RWPE2 (cell line): ENCODE measurements at regions not wholly inside any gene's neighbourhood (a gene's known extent, or its start where the extent isn't known, plus 50 kb on each side); places are given as distances from the start of the nearest gene placed in this dataset.
A peak's percentile ranks its signal among the peaks of the same experiment; 100 is the strongest.

Experiments used
- ATAC-seq: fragments of 200-7000 bp; cut with Tn5 transposase; 3 replicates; pipeline ENCODE4 v1.9.1; 2021; ENCODE audit warnings: low read depth
- DNase-seq: peaks from one replicate; pipeline ENCODE4 v3.0.0-alpha.2; 2020; ENCODE audit warnings: low spot score
- H3K27ac ChIP-seq: fragments of 450-650 bp; 2 replicates; pipeline ENCODE4 v1.5.1; 2017; ENCODE audit warnings: mild to moderate bottlenecking; ENCODE audit not compliant: poor library complexity, severe bottlenecking
- H3K27me3 ChIP-seq: fragments of 250-450 bp; sonication (Bioruptor Pico); 2 replicates; pipeline ENCODE4 v1.5.1; 2021; ENCODE audit warnings: mild to moderate bottlenecking, moderate library complexity; ENCODE audit not compliant: insufficient read depth, poor library complexity, severe bottlenecking
- H3K36me3 ChIP-seq: fragments of 250-450 bp; sonication (Bioruptor Pico); 2 replicates; pipeline ENCODE4 v1.5.1; 2020; ENCODE audit warnings: low read depth, mild to moderate bottlenecking, moderate library complexity
- H3K4me1 ChIP-seq: fragments of 250-450 bp; sonication (Bioruptor Pico); 2 replicates; pipeline ENCODE4 v1.5.1; 2021; ENCODE audit warnings: mild to moderate bottlenecking, moderate library complexity; ENCODE audit not compliant: insufficient read depth, poor library complexity, severe bottlenecking
- H3K4me3 ChIP-seq: fragments of 250-450 bp; sonication (Bioruptor Pico); 2 replicates; pipeline ENCODE4 v1.5.1; 2021; ENCODE audit warnings: mild to moderate bottlenecking, moderate library complexity; ENCODE audit not compliant: severe bottlenecking
- H3K9me3 ChIP-seq: fragments of 250-450 bp; sonication (Bioruptor Pico); 2 replicates; pipeline ENCODE4 v1.5.1; 2021; ENCODE audit warnings: mild to moderate bottlenecking, moderate library complexity; ENCODE audit not compliant: severe bottlenecking
- TF ChIP-seq, protein P1 (sequence below): fragments of 450-650 bp; IDR thresholded peaks from one replicate; pipeline ENCODE4 v1.5.1; 2017; ENCODE audit warnings: mild to moderate bottlenecking, moderate library complexity; ENCODE audit not compliant: poor library complexity, severe bottlenecking

DNA sequence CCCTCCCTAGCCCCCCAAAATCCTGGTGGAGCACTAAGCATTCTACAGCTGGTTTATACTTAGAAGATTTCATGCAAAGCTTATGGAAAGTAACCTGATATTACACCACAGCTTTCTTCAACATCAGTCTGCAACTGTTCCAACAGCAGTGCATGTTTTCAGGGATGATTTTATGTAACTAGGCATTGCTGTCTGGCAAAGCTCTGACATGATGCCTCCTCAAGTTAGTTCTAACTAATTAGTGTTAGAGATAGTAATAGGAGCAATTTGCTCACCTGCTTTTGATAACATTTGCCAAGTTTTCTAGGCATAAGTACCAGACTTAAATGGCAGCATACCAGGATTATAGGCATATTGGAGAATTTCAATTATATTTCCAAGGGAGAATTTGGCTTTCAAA is 330.3 kb upstream of the SGO1 start:
- Histone ChIP-seq H3K27ac (no peak overlapping the region), H3K27me3 (no peaks in the 10 kb centered on the region), H3K9me3 (no peaks in the 10 kb centered on the region), H3K4me3 (no peak overlapping the region), H3K36me3 (no peaks in the 10 kb centered on the region), H3K4me1 (no peaks in the 10 kb centered on the region)
- DNase-seq (no peak), ATAC-seq (no peak)
- TF ChIP-seq, protein P1, sequence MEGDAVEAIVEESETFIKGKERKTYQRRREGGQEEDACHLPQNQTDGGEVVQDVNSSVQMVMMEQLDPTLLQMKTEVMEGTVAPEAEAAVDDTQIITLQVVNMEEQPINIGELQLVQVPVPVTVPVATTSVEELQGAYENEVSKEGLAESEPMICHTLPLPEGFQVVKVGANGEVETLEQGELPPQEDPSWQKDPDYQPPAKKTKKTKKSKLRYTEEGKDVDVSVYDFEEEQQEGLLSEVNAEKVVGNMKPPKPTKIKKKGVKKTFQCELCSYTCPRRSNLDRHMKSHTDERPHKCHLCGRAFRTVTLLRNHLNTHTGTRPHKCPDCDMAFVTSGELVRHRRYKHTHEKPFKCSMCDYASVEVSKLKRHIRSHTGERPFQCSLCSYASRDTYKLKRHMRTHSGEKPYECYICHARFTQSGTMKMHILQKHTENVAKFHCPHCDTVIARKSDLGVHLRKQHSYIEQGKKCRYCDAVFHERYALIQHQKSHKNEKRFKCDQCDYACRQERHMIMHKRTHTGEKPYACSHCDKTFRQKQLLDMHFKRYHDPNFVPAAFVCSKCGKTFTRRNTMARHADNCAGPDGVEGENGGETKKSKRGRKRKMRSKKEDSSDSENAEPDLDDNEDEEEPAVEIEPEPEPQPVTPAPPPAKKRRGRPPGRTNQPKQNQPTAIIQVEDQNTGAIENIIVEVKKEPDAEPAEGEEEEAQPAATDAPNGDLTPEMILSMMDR, result no peak

DNA sequence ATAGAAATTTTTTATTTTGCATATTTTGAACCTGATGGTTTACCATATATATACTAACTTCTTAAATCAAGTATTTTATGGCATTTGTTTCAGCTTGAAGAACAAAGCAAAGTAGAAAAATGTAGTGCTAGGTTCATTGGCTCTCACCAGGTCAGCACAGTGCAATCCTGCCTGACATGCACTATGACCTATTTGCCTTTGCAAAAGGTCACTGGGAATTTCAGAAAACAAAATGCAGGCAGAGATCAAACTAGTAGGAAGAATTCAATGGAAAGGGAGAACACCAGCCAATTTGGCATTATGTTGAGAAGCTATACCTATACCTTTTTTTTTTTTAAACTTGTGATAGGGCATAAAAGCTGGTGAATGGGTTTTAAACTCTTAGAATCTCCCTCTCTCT is 329.8 kb upstream of the SGO1 start:
- Histone ChIP-seq H3K4me3 (no peak overlapping the region), H3K9me3 (no peaks in the 10 kb centered on the region), H3K27ac (no peak overlapping the region), H3K27me3 (no peaks in the 10 kb centered on the region), H3K4me1 (no peaks in the 10 kb centered on the region), H3K36me3 (no peaks in the 10 kb centered on the region)
- DNase-seq (no peak), ATAC-seq (no peak)
- TF ChIP-seq, protein P1, result no peak

DNA sequence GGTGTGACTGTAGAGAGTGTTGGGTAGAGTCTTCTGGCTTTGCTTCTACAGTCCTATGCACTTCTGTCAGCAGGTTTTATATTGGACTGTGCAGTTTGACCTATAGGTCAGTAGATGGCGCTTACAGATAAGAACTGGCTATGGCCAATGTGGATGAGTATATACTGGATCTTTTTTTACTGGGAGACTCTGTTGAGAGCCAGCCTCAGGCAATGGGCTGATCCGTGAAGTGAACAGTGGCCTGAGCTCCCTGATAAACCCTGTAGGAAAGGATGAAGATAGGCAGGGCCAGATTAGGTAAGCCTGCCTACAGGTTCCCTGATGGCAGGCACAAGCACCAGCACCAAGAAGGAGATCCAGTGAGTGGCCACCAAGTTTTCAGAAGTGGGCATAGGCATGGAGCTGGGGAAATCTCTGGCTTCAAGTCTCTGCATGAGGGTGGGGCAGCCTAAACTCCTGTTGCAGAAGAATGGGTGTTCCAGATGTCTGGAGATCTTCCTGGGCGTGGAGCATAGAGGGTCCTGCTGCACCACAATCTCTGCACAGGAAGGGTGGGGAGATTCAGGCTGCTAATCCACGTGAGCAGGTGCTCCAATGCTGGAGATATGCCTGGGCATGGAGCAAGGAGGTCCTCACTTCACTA is 326.0 kb upstream of the SGO1 start:
- Histone ChIP-seq H3K27me3 (no peaks in the 10 kb centered on the region), H3K36me3 (no peaks in the 10 kb centered on the region), H3K9me3 (no peaks in the 10 kb centered on the region), H3K4me3 (no peak overlapping the region), H3K27ac (no peak overlapping the region), H3K4me1 (no peaks in the 10 kb centered on the region)
- DNase-seq, result no peak
- TF ChIP-seq, protein P1, result peak; percentile 80
- ATAC-seq, result peak; percentile 72

DNA sequence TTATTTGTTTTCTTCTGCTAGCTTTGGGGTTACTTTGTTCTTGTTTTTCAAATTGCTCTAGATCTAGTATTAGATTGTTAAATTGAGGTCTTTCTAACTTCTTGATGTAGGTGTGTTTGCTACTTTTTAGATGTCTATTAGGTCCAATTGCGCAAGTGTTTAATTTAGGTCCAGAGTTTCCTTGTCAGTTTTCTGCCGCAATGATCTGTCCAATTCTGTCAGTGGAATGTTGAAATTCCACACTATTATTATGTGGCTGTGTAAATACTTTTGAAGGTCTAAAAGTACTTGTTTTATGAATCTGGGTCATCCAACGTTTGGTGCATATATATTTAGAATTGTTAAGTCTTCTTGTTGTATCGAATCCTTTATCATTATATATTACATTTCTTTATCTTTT is 324.4 kb upstream of the SGO1 start:
- Histone ChIP-seq H3K36me3 (no peaks in the 10 kb centered on the region), H3K4me1 (no peaks in the 10 kb centered on the region), H3K27ac (no peak overlapping the region), H3K4me3 (no peak overlapping the region), H3K9me3 (no peaks in the 10 kb centered on the region), H3K27me3 (no peaks in the 10 kb centered on the region)
- DNase-seq (no peak), ATAC-seq (no peak)
- TF ChIP-seq, protein P1, result no peak

DNA sequence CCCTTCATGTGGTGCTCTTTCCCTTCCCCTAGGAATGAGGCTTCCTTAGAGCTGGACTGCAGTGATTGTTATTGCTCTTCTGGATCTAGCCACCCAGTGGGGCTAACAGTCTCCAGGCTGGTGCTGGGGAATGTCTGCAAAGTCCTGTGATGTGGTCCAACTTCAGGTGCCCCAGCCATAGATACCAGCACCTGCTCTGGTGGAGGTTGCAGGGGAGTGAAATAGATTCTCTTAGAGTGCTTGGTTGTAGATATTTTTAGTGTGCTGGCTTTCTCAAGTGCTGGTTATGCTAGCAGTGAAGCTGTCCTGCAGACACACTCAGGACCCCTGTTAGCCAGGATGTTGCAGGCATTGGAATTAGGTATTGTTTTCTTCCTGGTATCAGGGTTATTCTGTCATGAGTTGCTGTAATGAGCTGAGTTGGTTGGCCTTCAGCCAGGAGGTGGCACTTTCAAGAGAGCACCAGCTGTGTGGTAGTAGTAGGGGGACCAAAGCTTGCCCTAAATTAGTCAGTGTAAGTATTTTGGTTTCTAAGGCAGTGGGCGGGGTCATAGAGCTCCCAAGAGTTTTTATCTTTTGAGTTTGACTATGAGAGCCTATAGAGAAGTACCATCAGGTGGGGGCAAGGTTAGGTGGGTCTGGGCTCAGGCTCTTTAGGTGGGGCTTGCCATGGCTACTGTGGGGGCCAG is 317.5 kb upstream of the SGO1 start:
- Histone ChIP-seq H3K36me3 (no peaks in the 10 kb centered on the region), H3K27me3 (no peaks in the 10 kb centered on the region), H3K27ac (no peak overlapping the region), H3K4me1 (no peaks in the 10 kb centered on the region), H3K4me3 (no peak overlapping the region), H3K9me3 (no peaks in the 10 kb centered on the region)
- ATAC-seq, result no peak
- TF ChIP-seq, protein P1, result no peak
- DNase-seq, result no peak
